HG03565 (cell line): ENCODE measurements at regions not wholly inside any gene's neighbourhood (a gene's known extent, or its start where the extent isn't known, plus 50 kb on each side); places are given as distances from the start of the nearest gene placed in this dataset.

Experiments used
- ATAC-seq: cut with Tn5 transposase; IDR thresholded peaks from one replicate; pipeline ENCODE4 v1.9.1; 2021; ENCODE audit warnings: mild to moderate bottlenecking, moderate library complexity; ENCODE audit not compliant: unreplicated experiment

- no peak for ATAC-seq
Observed at GRCh38 chr22:48711031-48711431, 1116.6 kb downstream of the BRD1 start.

GRCh38 chr22:48710410-48710809 lies 1117.3 kb downstream of the BRD1 start:
- no peak for ATAC-seq

DNA sequence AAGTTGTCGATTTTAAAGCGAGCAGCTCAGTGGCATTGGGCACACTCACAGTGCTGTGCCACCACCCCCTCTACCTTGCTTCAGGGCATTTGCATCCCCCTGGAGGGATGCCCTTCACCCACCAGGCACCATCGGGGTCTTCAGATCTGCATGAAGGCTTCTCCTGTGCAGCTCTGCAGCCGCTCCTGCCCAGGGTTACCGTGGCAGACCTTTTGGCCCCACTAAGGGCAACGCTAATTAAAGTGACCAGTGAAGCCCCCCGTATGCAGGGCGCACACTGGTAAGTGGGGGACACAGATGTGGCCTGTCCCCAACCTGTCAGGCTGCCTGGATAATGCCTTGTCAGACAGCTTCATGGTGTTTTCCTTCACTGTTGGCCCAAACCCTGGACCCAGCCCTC lies 1117.7 kb downstream of the BRD1 start:
- ATAC-seq = no peak

DNA sequence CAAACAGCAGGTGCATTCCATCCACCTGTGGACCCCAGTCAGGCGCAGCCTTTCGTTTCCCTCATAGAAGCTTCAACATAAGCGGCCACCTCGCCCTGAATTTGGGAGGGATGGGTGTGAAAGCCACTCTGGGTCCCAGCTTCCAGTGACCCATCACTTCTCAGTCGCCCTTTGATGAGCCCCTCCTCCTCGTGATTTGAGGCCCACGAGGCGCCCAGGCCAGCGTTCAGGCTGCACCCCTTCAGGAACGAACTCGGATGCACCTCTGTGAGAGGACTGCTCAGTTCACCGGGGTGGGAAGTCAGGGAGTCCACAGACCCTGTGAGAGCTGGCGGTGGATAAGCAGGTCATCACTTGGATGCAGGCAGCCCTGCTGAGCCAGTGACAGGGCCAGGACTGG lies 1118.2 kb downstream of the BRD1 start:
- ATAC-seq = no peak

GRCh38 chr22:48708558-48709245 lies 1119.0 kb downstream of the BRD1 start:
- no peak for ATAC-seq

DNA sequence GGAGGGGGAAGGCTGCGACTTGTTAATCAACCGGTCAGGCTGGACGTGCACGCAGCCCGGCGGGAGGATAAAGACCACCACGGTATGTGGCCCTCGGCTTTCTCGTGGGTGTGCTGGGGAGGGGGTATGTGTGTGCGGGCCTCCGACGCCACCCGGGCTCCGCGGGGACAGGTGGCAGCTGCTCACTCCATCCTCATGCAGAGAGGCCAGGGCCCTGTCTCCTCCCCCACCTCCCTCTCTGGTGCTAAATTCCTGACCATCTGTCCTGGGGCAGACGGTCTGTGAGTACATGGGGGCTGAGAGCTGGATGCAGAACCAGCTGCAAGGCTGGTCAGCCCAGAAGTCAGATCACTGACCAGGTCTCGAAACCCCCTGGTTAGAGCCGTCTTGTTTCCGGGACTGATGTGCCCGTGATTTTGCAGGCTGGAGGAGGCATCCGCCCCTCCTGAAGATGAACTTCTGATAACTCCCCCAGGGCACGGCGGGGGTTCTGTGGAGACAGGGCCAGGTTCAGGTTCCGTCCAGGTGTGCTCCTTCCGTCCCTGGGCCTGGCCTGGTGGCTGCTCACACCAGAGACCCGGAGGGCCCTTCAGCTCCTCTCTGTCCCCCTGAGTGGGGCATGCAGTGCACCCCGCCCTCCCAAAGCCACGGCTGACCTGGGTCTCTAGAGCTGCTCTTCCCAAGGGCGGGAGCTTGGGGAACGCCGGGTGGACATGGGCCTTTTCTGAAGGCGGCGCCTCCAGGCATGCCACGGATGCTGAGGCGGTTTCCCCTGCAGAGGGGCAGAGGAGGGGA lies 1119.7 kb downstream of the BRD1 start:
- ATAC-seq = no peak

- no peak for ATAC-seq
Observed at GRCh38 chr22:48706934-48707762, 1120.5 kb downstream of the BRD1 start.

GRCh38 chr22:48705917-48706605 lies 1121.6 kb downstream of the BRD1 start:
- ATAC-seq = no peak

- no peak for ATAC-seq
Observed at GRCh38 chr22:48705159-48705916, 1122.3 kb downstream of the BRD1 start.

GRCh38 chr22:48704335-48704734 lies 1123.3 kb downstream of the BRD1 start:
- ATAC-seq = no peak

DNA sequence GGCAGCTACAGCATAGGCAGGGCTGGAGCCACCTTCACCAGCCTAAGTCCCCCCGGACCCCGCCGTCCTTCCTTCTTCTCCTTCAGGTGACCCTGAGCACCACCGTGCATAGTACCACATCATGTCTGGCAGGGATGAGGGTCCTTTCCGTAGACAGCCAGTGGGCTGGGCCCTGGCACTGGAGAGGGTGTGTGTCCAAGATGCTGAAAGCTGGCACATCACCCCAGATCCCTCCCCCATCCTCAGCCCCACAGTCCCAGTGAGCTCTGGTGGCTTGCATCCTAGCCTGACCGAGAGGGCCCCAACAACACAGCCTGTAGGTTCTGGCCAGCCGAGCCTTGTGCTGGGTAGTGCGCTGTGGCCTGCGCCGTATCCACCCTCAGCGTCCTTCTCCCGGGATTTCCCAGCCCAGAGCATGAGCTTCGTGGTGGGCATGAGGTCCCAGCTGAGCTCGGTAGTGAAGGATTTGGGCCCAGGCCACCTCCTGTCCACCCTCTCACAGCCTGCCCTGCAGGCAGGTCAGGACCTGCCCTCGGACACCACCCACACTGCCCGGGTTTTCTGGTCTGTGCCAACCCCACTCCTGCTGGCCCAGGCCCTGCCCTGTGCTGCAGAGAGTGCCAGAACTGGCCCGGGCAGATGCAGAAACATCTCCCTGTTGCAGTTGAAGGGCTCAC lies 1124.3 kb downstream of the BRD1 start:
- no peak for ATAC-seq

DNA sequence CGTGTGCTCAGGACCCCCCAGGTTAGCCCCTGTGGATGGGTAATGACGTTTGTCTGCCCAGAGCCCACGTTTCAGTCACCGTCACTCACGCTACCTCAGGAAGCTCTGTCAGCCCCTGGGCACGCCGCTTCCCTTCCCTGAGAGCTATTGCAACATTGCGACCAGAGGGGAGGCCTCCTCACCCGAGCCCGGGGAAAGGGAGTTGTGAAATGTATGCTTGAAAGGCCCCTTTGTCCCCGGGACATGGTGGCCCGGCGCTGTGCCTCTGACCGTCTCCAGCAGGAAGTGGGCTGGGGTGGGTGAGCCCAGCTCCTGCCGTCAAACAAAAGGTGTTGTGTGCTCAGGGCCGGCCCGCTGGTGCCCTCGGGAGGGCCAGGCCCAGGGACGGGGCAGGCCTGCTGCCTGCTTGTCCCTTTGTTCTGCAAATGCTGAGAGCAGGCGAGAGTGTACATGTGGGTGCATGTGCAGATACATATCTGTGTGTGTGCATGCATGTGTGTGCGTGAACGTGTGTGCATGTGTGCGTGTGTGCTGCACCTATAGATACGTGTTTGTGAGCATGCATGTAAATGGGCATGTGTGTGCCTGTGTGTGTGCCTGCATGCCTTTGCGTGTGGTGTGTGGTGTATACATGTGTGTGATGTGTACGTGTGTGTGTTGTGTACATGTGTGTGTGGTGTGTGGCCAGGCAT lies 1125.0 kb downstream of the BRD1 start:
- ATAC-seq = no peak

- no peak for ATAC-seq
Observed at GRCh38 chr22:48701296-48702030, 1126.2 kb downstream of the BRD1 start.

GRCh38 chr22:48700566-48701295 lies 1126.9 kb downstream of the BRD1 start:
- no peak for ATAC-seq

GRCh38 chr22:48700180-48700565 lies 1127.5 kb downstream of the BRD1 start:
- no peak for ATAC-seq

DNA sequence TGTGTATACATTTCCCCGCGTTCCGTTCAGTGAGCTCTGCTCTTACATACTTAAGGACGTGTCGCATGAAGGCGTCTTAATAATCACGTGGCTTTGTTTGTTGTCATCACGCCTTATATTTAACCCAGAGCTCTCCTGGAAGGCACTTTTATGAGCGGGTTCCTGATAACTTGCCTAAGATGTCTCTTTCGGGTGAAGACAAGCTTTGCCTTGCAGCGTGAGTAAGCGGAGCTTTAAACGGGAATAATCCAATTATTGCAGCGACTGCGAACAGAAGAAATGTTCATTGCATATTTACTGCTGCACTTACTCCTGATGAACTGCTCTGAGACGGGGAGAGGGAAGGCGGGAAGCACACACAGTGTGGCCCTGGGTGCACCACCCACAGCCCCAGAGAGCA lies 1128.2 kb downstream of the BRD1 start:
- no peak for ATAC-seq

DNA sequence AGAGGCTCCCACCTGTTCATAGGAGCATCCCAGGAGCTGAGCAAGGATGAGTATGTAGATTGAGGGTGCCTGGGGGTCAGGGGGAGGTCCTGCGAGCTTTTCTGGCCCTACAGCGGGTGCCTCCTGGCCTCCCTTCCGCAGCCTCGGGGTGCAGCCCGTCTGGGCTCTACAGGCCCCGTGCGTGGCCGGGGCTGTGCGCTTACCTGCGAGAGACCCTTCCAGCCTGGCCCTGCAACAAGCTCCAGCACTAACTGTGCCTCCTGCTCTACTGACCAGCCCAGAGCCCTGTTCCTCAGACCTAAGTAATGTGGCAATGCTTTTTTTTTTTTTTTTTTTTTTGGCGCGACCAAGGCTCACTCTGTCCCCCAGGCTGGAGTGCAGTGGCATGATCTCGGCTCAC lies 1129.1 kb downstream of the BRD1 start:
- ATAC-seq = no peak
